IMR-90 (cell line): ENCODE measurements at regions not wholly inside any gene's neighbourhood (a gene's known extent, or its start where the extent isn't known, plus 50 kb on each side); places are given as distances from the start of the nearest gene placed in this dataset.

Experiments used
- ATAC-seq: fragments of 200-7000 bp; cut with Tn5 transposase; 2 replicates; pipeline ENCODE4 v1.9.1; 2020; ENCODE audit warnings: low read depth, mild to moderate bottlenecking, moderate library complexity
- BruUV-seq: library from RNA; stranded (reverse); fragments of 400-500 nt; replicated peaks from 2 replicates; lab custom pipeline; 2021; lab: Mats Ljungman, UMichigan
- CTCF ChIA-PET: fragments of 300-600 bp; formaldehyde crosslinking; extraction: SDS; loops from one replicate; lab custom pipeline; 2021; ENCODE audit warnings: antibody characterized with exemption; lab: Yijun Ruan, JAX
- POLR2A ChIA-PET: fragments of 300-600 bp; sonication (Branson Sonifier 250); formaldehyde crosslinking; loops from one replicate; lab custom pipeline; 2022; ENCODE audit warnings: antibody characterized with exemption; ENCODE audit not compliant: unreplicated experiment; lab: Charles Lee
- DNase-seq: peaks from one replicate; pipeline ENCODE4 v3.0.0; 2013
- H2AFZ ChIP-seq: replicated peaks from 2 replicates; pipeline ENCODE3; 2013; ENCODE audit warnings: low read length, mild to moderate bottlenecking; ENCODE audit not compliant: poor library complexity
- H2AK5ac ChIP-seq: 2 replicates; pipeline ENCODE4 v1.6.1; 2013; ENCODE audit warnings: low read depth, low read length, inconsistent platforms
- H2AK9ac ChIP-seq: replicated peaks from 2 replicates; pipeline ENCODE3; 2013; ENCODE audit warnings: mild to moderate bottlenecking, low read depth, low read length, moderate library complexity; ENCODE audit not compliant: poor library complexity
- H2BK120ac ChIP-seq: 2 replicates; pipeline ENCODE4 v1.6.1; 2013; ENCODE audit warnings: low read depth, low read length, inconsistent platforms
- H2BK15ac ChIP-seq: 3 replicates; pipeline ENCODE4 v1.6.1; 2013; ENCODE audit warnings: low read depth, low read length, inconsistent platforms
- H2BK20ac ChIP-seq: 2 replicates; pipeline ENCODE4 v1.6.1; 2013; ENCODE audit warnings: low read depth, mild to moderate bottlenecking, inconsistent platforms, low read length, moderate library complexity
- H2BK5ac ChIP-seq: 2 replicates; pipeline ENCODE4 v1.6.1; 2013; ENCODE audit warnings: mild to moderate bottlenecking, low read depth, low read length, inconsistent platforms; ENCODE audit not compliant: poor library complexity, severe bottlenecking
- H3K14ac ChIP-seq: replicated peaks from 2 replicates; pipeline ENCODE4 v1.6.1; 2013; ENCODE audit warnings: low read depth, low read length, inconsistent platforms
- H3K18ac ChIP-seq: 2 replicates; pipeline ENCODE4 v1.6.1; 2013; ENCODE audit warnings: low read depth, low read length, control low read depth
- H3K23ac ChIP-seq: 2 replicates; pipeline ENCODE4 v1.6.1; 2013; ENCODE audit warnings: low read depth, low read length, inconsistent platforms
- H3K27ac ChIP-seq: 2 replicates; pipeline ENCODE4 v1.5.1; 2013; ENCODE audit warnings: mild to moderate bottlenecking, control low read depth, low read length; ENCODE audit not compliant: insufficient read depth
- H3K27me3 ChIP-seq: 2 replicates; pipeline ENCODE4 v1.6.1; 2013; ENCODE audit warnings: low read length; ENCODE audit not compliant: control insufficient read depth, insufficient read depth
- H3K36me3 ChIP-seq: 2 replicates; pipeline ENCODE4 v1.6.1; 2013; ENCODE audit warnings: low read length, mixed read lengths; ENCODE audit not compliant: control insufficient read depth, insufficient read depth
- H3K4ac ChIP-seq: 2 replicates; pipeline ENCODE4 v1.6.1; 2013; ENCODE audit warnings: low read depth, low read length, inconsistent platforms
- H3K4me1 ChIP-seq: 2 replicates; pipeline ENCODE4 v1.6.1; 2013; ENCODE audit warnings: low read length, mixed read lengths; ENCODE audit not compliant: control insufficient read depth, insufficient read depth
- H3K4me2 ChIP-seq: 2 replicates; pipeline ENCODE4 v1.6.1; 2013; ENCODE audit warnings: low read depth, mild to moderate bottlenecking, control low read depth, low read length, moderate library complexity
- H3K4me3 ChIP-seq: 2 replicates; pipeline ENCODE4 v1.5.1; 2013; ENCODE audit warnings: low read depth, mild to moderate bottlenecking, control low read depth, low read length, moderate library complexity; ENCODE audit not compliant: insufficient read depth
- H3K56ac ChIP-seq: 2 replicates; pipeline ENCODE4 v1.6.1; 2013; ENCODE audit warnings: low read length, inconsistent platforms; ENCODE audit not compliant: insufficient read depth; ENCODE audit errors: extremely low read depth
- H3K79me1 ChIP-seq, 2 experiments: 2 replicates each; pipeline ENCODE4 v1.6.1; 2013; ENCODE audit warnings: low read length in 2 of 2, inconsistent platforms in 1 of 2, low read depth in 1 of 2
- H3K9ac ChIP-seq: 2 replicates; pipeline ENCODE4 v1.6.1; 2013; ENCODE audit warnings: low read depth, low read length, control low read depth
- H3K9me1 ChIP-seq: 2 replicates; pipeline ENCODE4 v1.6.1; 2013; ENCODE audit warnings: low read length, inconsistent platforms; ENCODE audit not compliant: insufficient read depth
- H3K9me3 ChIP-seq: 2 replicates; pipeline ENCODE4 v1.6.1; 2013; ENCODE audit warnings: low read length; ENCODE audit not compliant: control insufficient read depth, insufficient read depth
- H4K20me1 ChIP-seq: 2 replicates; pipeline ENCODE4 v1.6.1; 2013; ENCODE audit warnings: low read length, inconsistent platforms; ENCODE audit not compliant: insufficient read depth
- H4K5ac ChIP-seq: 2 replicates; pipeline ENCODE4 v1.6.1; 2013; ENCODE audit warnings: mild to moderate bottlenecking, low read depth, low read length, control low read depth
- H4K8ac ChIP-seq, 2 experiments: 2 replicates each; pipeline ENCODE4 v1.6.1; 2013; ENCODE audit warnings: low read depth in 2 of 2, low read length in 2 of 2, control low read depth in 1 of 2, inconsistent platforms in 1 of 2
- H4K91ac ChIP-seq: 2 replicates; pipeline ENCODE4 v1.6.1; 2013; ENCODE audit warnings: low read depth, low read length, inconsistent platforms; ENCODE audit not compliant: insufficient read depth
- ELK1 ChIP-seq: fragments of 150-350 bp; IDR thresholded peaks from 2 replicates; pipeline ENCODE4 v1.6.1; 2016; ENCODE audit warnings: low read depth, mild to moderate bottlenecking, low read length, moderate library complexity, borderline replicate concordance
- MXI1 ChIP-seq: IDR thresholded peaks from 2 replicates; pipeline ENCODE4 v1.6.1; 2012; ENCODE audit warnings: low read depth, mild to moderate bottlenecking, low read length, moderate library complexity, borderline replicate concordance
- USF2 ChIP-seq: fragments of 150-350 bp; IDR thresholded peaks from 2 replicates; pipeline ENCODE4 v1.6.1; 2017; ENCODE audit warnings: mild to moderate bottlenecking, antibody characterized with exemption, low read length, low read depth
- WGBS, 2 experiments: methylation state at CpG; one replicate each; pipeline versions ENCODE4 v1.1.5 to v1.1.7; 2013; ENCODE audit warnings: missing lambda C conversion rate in 2 of 2; ENCODE audit not compliant: insufficient read length in 1 of 2; ENCODE audit errors: extremely low coverage in 2 of 2; 5-methylcytosine and 5-hydroxymethylcytosine counted together
- dilution Hi-C: fragments of 300-500 bp; cut with HindIII; formaldehyde crosslinking; loops from one replicate; pipeline ENCODE4 v1.14.3; 2018; ENCODE audit warnings: low sequenced_read_pairs; ENCODE audit not compliant: unreplicated experiment
- in situ Hi-C: fragments of 300-500 bp; cut with MboI; formaldehyde crosslinking; loops from 3 replicates; pipeline ENCODE4 v1.14.3; 2019; ENCODE audit warnings: low sequenced_read_pairs, inconsistent platforms, mixed read lengths
- intact Hi-C: fragments of 100-400 bp; cut with micrococcal nuclease; formaldehyde crosslinking; loops from 2 replicates; pipeline ENCODE4 v1.10.0; 2022

GRCh38 chr3:99111235-99111634 lies 209.7 kb upstream of the DCBLD2 start:
- no peak overlapping the region for H4K91ac ChIP-seq
- H2BK20ac ChIP-seq: peak overlapping the region; percentile 35; the same call in 1 of the 2 replicates
- H2AFZ ChIP-seq: no peak overlapping the region
- no peak overlapping the region for H3K4ac ChIP-seq
- in situ Hi-C loops: no loop called here
- H3K4me2 ChIP-seq: no peak overlapping the region
- no TSS peak for BruUV-seq
- no peak overlapping the region for H4K5ac ChIP-seq
- no peaks in the 10 kb centered on the region for H3K79me1 ChIP-seq
- no peaks in the 10 kb centered on the region for H4K20me1 ChIP-seq
- WGBS, 2 experiments: no CpG with 5 or more reads among the region's 3 CpGs
- H3K27me3 ChIP-seq: no peaks in the 10 kb centered on the region
- POLR2A ChIA-PET: interaction anchor here (0.5 kb wide), 1 partner anchor 527 kb away, joined by 6 read pairs; the partner anchor contains the start of gene COL8A1
- H2BK120ac ChIP-seq: no peak overlapping the region
- intact Hi-C loops: loop anchor here (5.0 kb wide), 2 partner anchors 386 to 526 kb away; partner anchors contain the start of gene COL8A1
- H2AK9ac ChIP-seq: no peak overlapping the region
- peak overlapping the region; percentile 30; the same call in 1 of the 2 replicates for H2AK5ac ChIP-seq
- dilution Hi-C loops: no loop called here
- DNase-seq: peak; percentile 56
- no peak overlapping the region for H3K23ac ChIP-seq
- no peaks in the 10 kb centered on the region for H3K4me1 ChIP-seq
- no peak overlapping the region for H3K9ac ChIP-seq
- H2BK15ac ChIP-seq: 0 out of 3 replicates have a peak overlapping the region, but pooled peaks have one; percentile 14
- H3K9me1 ChIP-seq: no peaks in the 10 kb centered on the region; the same call in 1 of the 2 replicates
- H3K27ac ChIP-seq: no peak overlapping the region
- TF ChIP-seq USF2 (0 out of 2 replicates have a peak, but pooled peaks have one; percentile 18), ELK1 (no peak), MXI1 (no peak)
- H3K36me3 ChIP-seq: no peaks in the 10 kb centered on the region
- H3K18ac ChIP-seq: no peak overlapping the region; the same call in 1 of the 2 replicates
- H2BK5ac ChIP-seq: no peak overlapping the region
- no peak for ATAC-seq
- H3K4me3 ChIP-seq: no peak overlapping the region
- H3K14ac ChIP-seq: peak overlapping the region; percentile 19; the same call in 1 of the 2 replicates
- no peak overlapping the region for H3K56ac ChIP-seq
- no peaks in the 10 kb centered on the region for H3K9me3 ChIP-seq
- H4K8ac ChIP-seq: no peak overlapping the region
- CTCF ChIA-PET: no interaction called here
